Activated CD8-positive, alpha-beta T cell treated with anti-CD3 and anti-CD28 coated beads for 36 hours (primary cell): ENCODE measurements at regions not wholly inside any gene's neighbourhood (a gene's known extent, or its start where the extent isn't known, plus 50 kb on each side); places are given as distances from the start of the nearest gene placed in this dataset.

Experiments
- ATAC-seq: fragments of 200-7000 bp; cut with Tn5 transposase; one replicate; pipeline ENCODE4 v1.10.0; 2021; ENCODE audit warnings: mild to moderate bottlenecking, moderate library complexity
- CTCF ChIA-PET: fragments of 350-600 bp; sonication (Branson Sonifier 250); formaldehyde crosslinking; loops from one replicate; lab custom pipeline; 2021; ENCODE audit warnings: antibody characterized with exemption; lab: Charles Lee
- POLR2A ChIA-PET: fragments of 350-600 bp; sonication (Branson Sonifier 250); formaldehyde crosslinking; loops from one replicate; lab custom pipeline; 2021; ENCODE audit warnings: antibody characterized with exemption; lab: Charles Lee
- DNase-seq: peaks from one replicate; pipeline ENCODE4 v3.0.0-alpha.2; 2020
- H3K27ac Mint-ChIP-seq: one replicate; pipeline ENCODE4 v1.8.0; 2021; ENCODE audit warnings: mild to moderate bottlenecking, mixed read lengths
- H3K27me3 Mint-ChIP-seq: one replicate; pipeline ENCODE4 v1.8.0; 2021; ENCODE audit warnings: mixed read lengths
- H3K36me3 Mint-ChIP-seq: one replicate; pipeline ENCODE4 v1.8.0; 2021; ENCODE audit warnings: low read depth, mixed read lengths
- H3K4me1 Mint-ChIP-seq: one replicate; pipeline ENCODE4 v1.8.0; 2021; ENCODE audit warnings: low read depth, mixed read lengths
- H3K4me3 Mint-ChIP-seq: one replicate; pipeline ENCODE4 v1.8.0; 2021; ENCODE audit warnings: mild to moderate bottlenecking, moderate library complexity, mixed read lengths
- H3K9me3 Mint-ChIP-seq: one replicate; pipeline ENCODE4 v1.8.0; 2021; ENCODE audit warnings: mixed read lengths
- CTCF ChIP-seq: fragments of 200-600 bp; IDR thresholded peaks from one replicate; pipeline ENCODE4 v1.8.0; 2022; ENCODE audit warnings: antibody characterized with exemption, mild to moderate bottlenecking
- intact Hi-C: fragments of 100-400 bp; cut with micrococcal nuclease; formaldehyde crosslinking; loops from one replicate; pipeline ENCODE4 v1.10.0; 2022

- Mint-ChIP-seq H3K27ac (no peak overlapping the region), H3K27me3 (no peaks in the 10 kb centered on the region), H3K9me3 (peaks cover 2% of the 10 kb centered on the region), H3K36me3 (no peaks in the 10 kb centered on the region), H3K4me3 (no peak overlapping the region), H3K4me1 (no peaks in the 10 kb centered on the region)
- intact Hi-C loops, result no loop called here
- POLR2A ChIA-PET, result no interaction called here
- ATAC-seq, result no peak
- no peak for TF ChIP-seq CTCF
- no peak for DNase-seq
- CTCF ChIA-PET, result no interaction called here
Observed at GRCh38 chr13:108005231-108005630, 210.1 kb downstream of the LIG4 start.

DNA sequence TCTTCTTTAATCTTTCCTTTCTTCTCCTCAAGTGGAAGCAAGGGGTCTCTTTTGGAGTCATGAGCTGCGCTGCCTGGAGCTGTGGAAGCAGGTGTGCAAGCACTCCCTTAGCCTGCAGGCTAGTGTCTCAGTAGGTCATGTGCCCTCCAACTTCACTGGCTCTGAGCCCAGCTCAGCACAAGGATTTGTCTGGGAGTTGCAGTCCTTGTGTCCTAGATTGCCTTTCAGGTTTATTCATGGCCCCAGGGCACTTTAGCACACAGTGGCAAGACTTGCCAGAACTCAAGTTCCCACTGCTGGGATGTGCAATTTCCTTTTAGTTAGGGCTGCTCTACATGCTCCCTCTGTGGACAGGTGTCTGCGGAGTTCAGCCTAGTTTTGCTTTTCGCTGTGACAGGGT lies 211.7 kb downstream of the LIG4 start:
- TF ChIP-seq CTCF, result no peak
- CTCF ChIA-PET, result interaction anchor here (0.8 to 1.0 kb wide), 2 partner anchors 11 to 152 kb away, joined by 3 read pairs; no protein-coding TSS in a partner anchor
- no peaks in the 10 kb centered on the region for H3K4me1 Mint-ChIP-seq

DNA sequence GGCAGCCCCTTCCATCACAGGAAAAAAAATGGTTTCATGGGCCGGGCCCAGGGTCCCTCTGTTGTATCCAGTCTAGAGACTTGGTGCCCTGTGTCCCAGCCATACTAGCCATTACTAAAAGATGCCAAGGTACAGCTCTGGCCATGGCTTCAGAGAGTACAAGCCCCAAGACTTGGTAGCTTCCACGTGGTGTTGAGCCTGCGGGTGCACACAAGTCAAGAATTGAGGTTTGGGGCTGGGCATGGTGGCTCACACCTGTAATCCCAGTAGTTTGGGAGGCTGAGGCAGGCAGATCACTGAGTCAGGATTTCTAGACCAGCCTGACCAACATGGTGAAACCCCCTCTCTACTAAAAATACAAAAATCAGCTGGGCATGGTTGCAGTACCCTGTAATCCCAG lies 214.3 kb downstream of the LIG4 start:
- no peak overlapping the region for H3K27ac Mint-ChIP-seq

More for the DNA sequence above, 211.7 kb downstream of the LIG4 start:
- Mint-ChIP-seq H3K27me3 (no peaks in the 10 kb centered on the region), H3K9me3 (peaks cover 2% of the 10 kb centered on the region), H3K27ac (no peak overlapping the region), H3K4me3 (no peak overlapping the region), H3K36me3 (no peaks in the 10 kb centered on the region)
- POLR2A ChIA-PET, result no interaction called here
- DNase-seq (no peak), ATAC-seq (no peak)
- intact Hi-C loops, result no loop called here

DNA sequence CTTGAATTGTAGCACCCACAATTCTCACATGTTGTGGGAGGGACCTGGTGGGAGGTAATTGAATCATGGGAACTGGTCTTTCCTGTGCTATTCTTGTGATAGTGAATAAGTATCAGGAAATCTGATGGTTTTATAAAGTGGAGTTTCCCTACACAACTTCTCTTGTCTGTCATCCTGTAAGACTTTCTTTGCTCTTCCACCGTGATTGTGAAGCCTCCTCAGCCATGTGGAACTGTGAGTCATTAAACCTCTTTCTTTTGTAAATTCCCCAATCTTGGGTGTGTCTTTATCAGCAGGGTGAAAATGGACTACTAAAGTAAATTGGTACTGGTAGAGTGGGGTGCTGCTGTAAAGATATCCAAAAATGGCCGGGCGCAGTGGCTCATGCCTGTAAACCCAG lies 215.6 kb downstream of the LIG4 start:
- ATAC-seq, result no peak
- DNase-seq, result no peak
- POLR2A ChIA-PET, result no interaction called here
- peaks cover 10% of the 10 kb centered on the region for H3K9me3 Mint-ChIP-seq
- intact Hi-C loops, result no loop called here
- no peak overlapping the region for H3K4me3 Mint-ChIP-seq
- H3K27ac Mint-ChIP-seq, result no peak overlapping the region
- no peak for TF ChIP-seq CTCF
- CTCF ChIA-PET, result no interaction called here
- H3K4me1 Mint-ChIP-seq, result no peaks in the 10 kb centered on the region
- no peaks in the 10 kb centered on the region for H3K36me3 Mint-ChIP-seq
- H3K27me3 Mint-ChIP-seq, result no peaks in the 10 kb centered on the region

More for the DNA sequence above, 214.3 kb downstream of the LIG4 start:
- intact Hi-C loops, result no loop called here
- no peaks in the 10 kb centered on the region for H3K27me3 Mint-ChIP-seq
- ATAC-seq (no peak), DNase-seq (no peak)
- H3K4me1 Mint-ChIP-seq, result no peaks in the 10 kb centered on the region
- H3K9me3 Mint-ChIP-seq, result peaks cover 8% of the 10 kb centered on the region
- H3K4me3 Mint-ChIP-seq, result no peak overlapping the region
- H3K36me3 Mint-ChIP-seq, result no peaks in the 10 kb centered on the region
- ChIA-PET POLR2A (no interaction called here), CTCF (no interaction called here)
- TF ChIP-seq CTCF, result no peak

DNA sequence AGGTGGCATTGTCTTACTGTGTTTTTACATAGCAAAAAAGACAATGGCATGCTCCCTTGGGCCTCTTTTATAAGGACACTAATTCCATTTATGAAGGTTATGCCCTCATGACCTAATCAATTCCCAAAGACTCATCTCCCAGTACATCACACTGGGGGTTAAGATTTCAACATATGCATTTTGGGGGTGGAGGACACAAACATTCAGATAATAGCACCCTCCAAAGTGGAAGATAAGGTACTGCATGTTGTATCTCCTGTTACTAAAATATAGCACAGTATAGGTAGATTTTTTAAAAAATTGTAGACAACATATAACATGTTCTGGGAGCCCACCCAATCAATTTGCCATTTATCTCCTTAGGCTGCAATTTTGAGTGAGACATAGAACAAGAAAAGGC lies 221.2 kb downstream of the LIG4 start:
- ChIA-PET CTCF (no interaction called here), POLR2A (no interaction called here)
- TF ChIP-seq CTCF, result no peak
- ATAC-seq (no peak), DNase-seq (no peak)
- no peaks in the 10 kb centered on the region for H3K36me3 Mint-ChIP-seq
- no peak overlapping the region for H3K27ac Mint-ChIP-seq
- intact Hi-C loops, result no loop called here
- peaks cover 10% of the 10 kb centered on the region for H3K9me3 Mint-ChIP-seq
- H3K4me1 Mint-ChIP-seq, result no peaks in the 10 kb centered on the region
- H3K4me3 Mint-ChIP-seq, result no peak overlapping the region
- no peaks in the 10 kb centered on the region for H3K27me3 Mint-ChIP-seq
